ENCODE measurements at regions not wholly inside any gene's neighbourhood (a gene's known extent, or its start where the extent isn't known, plus 50 kb on each side); places are given as distances from the start of the nearest gene placed in this dataset.

DNA sequence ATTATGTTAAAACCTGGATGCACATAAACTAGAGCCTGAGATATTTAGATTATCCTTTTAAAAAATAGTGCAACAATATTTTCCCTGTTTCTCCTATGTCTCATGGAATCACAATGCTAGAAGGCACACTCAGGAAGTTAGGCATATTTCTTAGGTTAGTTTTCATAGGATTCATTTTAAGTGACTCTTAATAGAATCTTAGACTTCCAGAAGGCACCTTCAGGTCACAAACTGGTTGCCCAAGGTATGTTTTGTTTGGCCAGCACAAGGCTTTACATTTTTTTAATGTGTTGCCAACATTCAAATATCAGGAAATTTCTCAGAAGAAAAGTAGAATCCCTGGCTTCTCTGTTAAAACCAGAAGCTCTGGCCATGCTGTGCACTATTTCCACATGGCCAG lies 129.3 kb downstream of the LNPK start:
- no peak overlapping the region for H3K4me3 ChIP-seq (ENCODE audit: low read depth, low read length)
- peak; percentile 70 for DNase-seq (ENCODE audit: low read depth)
- TF ChIP-seq, protein P1, sequence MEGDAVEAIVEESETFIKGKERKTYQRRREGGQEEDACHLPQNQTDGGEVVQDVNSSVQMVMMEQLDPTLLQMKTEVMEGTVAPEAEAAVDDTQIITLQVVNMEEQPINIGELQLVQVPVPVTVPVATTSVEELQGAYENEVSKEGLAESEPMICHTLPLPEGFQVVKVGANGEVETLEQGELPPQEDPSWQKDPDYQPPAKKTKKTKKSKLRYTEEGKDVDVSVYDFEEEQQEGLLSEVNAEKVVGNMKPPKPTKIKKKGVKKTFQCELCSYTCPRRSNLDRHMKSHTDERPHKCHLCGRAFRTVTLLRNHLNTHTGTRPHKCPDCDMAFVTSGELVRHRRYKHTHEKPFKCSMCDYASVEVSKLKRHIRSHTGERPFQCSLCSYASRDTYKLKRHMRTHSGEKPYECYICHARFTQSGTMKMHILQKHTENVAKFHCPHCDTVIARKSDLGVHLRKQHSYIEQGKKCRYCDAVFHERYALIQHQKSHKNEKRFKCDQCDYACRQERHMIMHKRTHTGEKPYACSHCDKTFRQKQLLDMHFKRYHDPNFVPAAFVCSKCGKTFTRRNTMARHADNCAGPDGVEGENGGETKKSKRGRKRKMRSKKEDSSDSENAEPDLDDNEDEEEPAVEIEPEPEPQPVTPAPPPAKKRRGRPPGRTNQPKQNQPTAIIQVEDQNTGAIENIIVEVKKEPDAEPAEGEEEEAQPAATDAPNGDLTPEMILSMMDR (IDR thresholded peaks at IDR 0.05; ENCODE audit: insufficient read depth, low read length) = no peak

DNA sequence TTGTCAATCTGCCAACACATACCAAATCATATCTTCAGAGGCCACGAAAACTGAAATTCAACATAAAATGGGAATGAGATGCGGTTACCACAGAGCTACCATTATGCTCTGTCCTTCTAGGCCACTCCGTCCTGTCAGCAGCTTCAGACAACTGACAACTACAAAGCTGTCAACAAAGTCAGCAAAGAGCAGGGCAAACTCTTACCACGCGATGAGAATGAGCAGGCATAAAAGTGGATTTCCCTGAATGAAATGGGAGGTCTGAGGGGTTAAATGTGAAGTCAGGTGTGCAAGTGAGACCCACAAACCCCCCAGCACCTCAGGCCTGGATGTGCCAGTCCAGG lies 130.1 kb downstream of the LNPK start:
- no peak for DNase-seq (ENCODE audit: low read depth)
- no peak overlapping the region for H3K4me3 ChIP-seq (ENCODE audit: low read depth, low read length)
- TF ChIP-seq, protein P1 (IDR thresholded peaks at IDR 0.05; ENCODE audit: insufficient read depth, low read length) = no peak

DNA sequence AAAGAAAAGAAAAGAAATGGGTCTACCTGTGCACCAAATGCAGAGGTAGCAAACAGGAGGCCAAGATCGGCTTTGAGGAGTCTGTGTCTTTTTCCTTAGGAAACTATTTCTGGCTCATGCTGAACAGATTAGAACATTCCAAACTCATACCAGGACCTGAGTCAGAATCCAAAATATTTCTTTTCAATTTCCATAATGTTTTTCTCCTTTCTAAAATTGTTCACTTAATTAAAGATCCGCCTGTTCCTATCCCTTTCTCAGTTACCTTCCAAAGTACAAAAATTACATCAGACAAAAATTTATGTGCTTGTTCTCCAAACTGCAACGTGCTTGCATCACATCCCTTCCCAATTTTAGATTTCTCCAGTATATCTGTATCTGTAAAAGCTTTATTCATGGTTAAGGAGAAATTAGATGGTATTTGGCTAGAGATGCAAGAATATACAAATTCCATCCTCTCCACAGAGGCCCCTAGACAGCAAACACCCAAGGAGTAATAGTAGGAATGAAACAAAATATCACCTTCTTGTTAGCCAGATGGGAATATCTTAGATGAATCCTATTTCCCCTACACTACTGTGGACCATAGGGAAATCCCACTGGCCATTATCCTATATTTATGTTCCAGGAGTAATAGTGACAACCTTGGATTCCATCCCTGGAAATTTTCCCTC lies 130.6 kb downstream of the LNPK start:
- no peak overlapping the region for H3K4me3 ChIP-seq (ENCODE audit: low read depth, low read length)
- peak; percentile 78 for DNase-seq (ENCODE audit: low read depth)
- TF ChIP-seq, protein P1 (IDR thresholded peaks at IDR 0.05; ENCODE audit: insufficient read depth, low read length) = no peak

DNA sequence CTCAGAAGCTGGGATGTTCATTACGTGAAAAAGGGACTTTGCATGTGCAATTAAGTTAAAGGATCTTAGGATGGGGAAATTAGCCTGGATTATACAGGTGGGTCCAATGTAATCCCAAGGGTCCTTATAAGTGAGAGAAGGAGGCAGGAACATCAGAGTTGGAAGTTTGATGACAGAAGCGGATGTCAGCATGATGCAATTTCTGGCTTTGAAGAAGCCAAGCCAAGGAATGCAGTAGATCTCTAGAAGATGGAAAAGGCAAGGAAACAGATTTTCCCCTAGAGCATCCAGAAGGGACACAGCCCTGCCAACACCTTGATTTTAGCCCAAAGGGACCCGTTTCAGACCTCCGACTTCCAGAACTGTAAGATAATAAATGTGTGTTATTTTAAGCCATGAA lies 136.4 kb downstream of the LNPK start:
- no peak for DNase-seq (ENCODE audit: low read depth)
- TF ChIP-seq, protein P1 (IDR thresholded peaks at IDR 0.05; ENCODE audit: insufficient read depth, low read length) = no peak
- no peak overlapping the region for H3K4me3 ChIP-seq (ENCODE audit: low read depth, low read length)

DNA sequence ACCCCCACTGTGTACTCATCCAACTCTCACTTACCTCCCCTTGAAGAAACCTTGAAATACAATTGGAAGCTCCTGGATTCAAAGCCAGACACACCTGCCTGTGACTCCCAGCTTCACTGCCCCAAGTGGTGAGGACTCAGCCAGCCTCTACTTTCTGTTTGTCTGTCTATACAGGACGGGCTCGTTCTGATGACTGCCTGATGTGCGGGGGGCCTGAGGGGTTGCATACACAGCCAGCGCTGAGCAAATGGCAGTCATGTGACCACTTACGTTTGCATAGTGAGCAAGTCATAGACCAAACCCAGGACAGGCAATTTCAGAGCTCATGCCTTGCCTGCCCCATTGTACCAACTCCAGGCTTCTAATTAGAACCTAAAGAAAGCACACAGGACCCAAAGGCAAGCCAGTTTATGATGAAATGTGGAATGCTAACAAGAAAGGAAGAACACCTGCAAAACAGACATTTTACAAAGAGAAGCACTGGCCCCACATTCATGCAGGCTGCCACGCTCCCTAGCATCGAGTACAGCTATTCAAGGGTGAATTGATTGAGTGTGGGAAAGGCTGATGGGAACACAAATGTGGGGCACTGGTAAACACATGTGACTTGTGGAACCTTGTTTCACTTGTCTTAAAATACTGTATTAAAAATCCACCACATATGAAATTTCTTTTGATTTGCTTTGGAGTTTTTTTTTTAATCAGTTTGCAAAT lies 137.8 kb downstream of the LNPK start:
- TF ChIP-seq, protein P1 (IDR thresholded peaks at IDR 0.05; ENCODE audit: insufficient read depth, low read length) = no peak
- no peak for DNase-seq (ENCODE audit: low read depth)
- no peak overlapping the region for H3K4me3 ChIP-seq (ENCODE audit: low read depth, low read length)

- DNase-seq (ENCODE audit: low read depth) = no peak
- TF ChIP-seq, protein P1 (IDR thresholded peaks at IDR 0.05; ENCODE audit: insufficient read depth, low read length) = no peak
Measured at GRCh38 chr2:175861958-175862357, 140.1 kb downstream of the LNPK start.

More at GRCh38 chr2:175861958-175862357, 140.1 kb downstream of the LNPK start:
- H3K4me3 ChIP-seq (ENCODE audit: low read depth, low read length) = no peak overlapping the region

Measured in fibroblast of the aortic adventitia (primary cell).